HEK293T (cell line): ENCODE measurements at regions not wholly inside any gene's neighbourhood (a gene's known extent, or its start where the extent isn't known, plus 50 kb on each side); places are given as distances from the start of the nearest gene placed in this dataset.

Experiments
- CTCF ChIA-PET: fragments of 350-600 bp; formaldehyde crosslinking; extraction: SDS; loops from one replicate; lab custom pipeline; 2021; ENCODE audit warnings: antibody characterized with exemption, inconsistent platforms; lab: Yijun Ruan, JAX
- POLR2A ChIA-PET: fragments of 350-600 bp; formaldehyde crosslinking; extraction: SDS; loops from one replicate; lab custom pipeline; 2020; ENCODE audit warnings: antibody characterized with exemption, inconsistent platforms; lab: Yijun Ruan, JAX
- DNase-seq: peaks from one replicate; pipeline ENCODE4 v3.0.0; 2012; ENCODE audit warnings: mixed read lengths; ENCODE audit errors: extremely low spot score
- ARNT ChIP-seq: fragments of 450-650 bp; IDR thresholded peaks from 2 replicates; pipeline ENCODE4 v1.6.1; 2017; ENCODE audit warnings: mild to moderate bottlenecking
- BHLHE40 ChIP-seq: fragments of 450-650 bp; IDR thresholded peaks from 2 replicates; pipeline ENCODE4 v1.6.1; 2016; ENCODE audit warnings: mild to moderate bottlenecking, moderate library complexity, borderline replicate concordance
- CTBP1 ChIP-seq: fragments of 450-650 bp; IDR thresholded peaks from 2 replicates; pipeline ENCODE4 v1.6.1; 2016; ENCODE audit warnings: borderline replicate concordance
- ELF4 ChIP-seq: fragments of 450-650 bp; IDR thresholded peaks from 2 replicates; pipeline ENCODE4 v1.6.1; 2017; ENCODE audit warnings: antibody characterized with exemption
- FOXA1 ChIP-seq: fragments of 450-650 bp; IDR thresholded peaks from 2 replicates; pipeline ENCODE4 v1.6.1; 2016; ENCODE audit warnings: mild to moderate bottlenecking
- FOXK2 ChIP-seq: fragments of 450-650 bp; IDR thresholded peaks from 2 replicates; pipeline ENCODE4 v1.6.1; 2016; ENCODE audit warnings: mild to moderate bottlenecking
- FOXM1 ChIP-seq: fragments of 450-650 bp; IDR thresholded peaks from 2 replicates; pipeline ENCODE4 v1.6.1; 2017; ENCODE audit warnings: mild to moderate bottlenecking, borderline replicate concordance
- HDGF ChIP-seq: fragments of 450-650 bp; IDR thresholded peaks from 2 replicates; pipeline ENCODE4 v1.6.1; 2017; ENCODE audit warnings: antibody characterized with exemption, borderline replicate concordance
- L3MBTL2 ChIP-seq: fragments of 450-650 bp; conservative IDR thresholded peaks from 2 replicates; pipeline ENCODE4 v1.6.1; 2016; ENCODE audit warnings: mild to moderate bottlenecking
- LEF1 ChIP-seq: fragments of 450-650 bp; IDR thresholded peaks from 2 replicates; pipeline ENCODE4 v1.6.1; 2017; ENCODE audit warnings: mild to moderate bottlenecking, borderline replicate concordance
- NFRKB ChIP-seq: fragments of 450-650 bp; IDR thresholded peaks from 2 replicates; pipeline ENCODE4 v1.6.1; 2016; ENCODE audit warnings: mild to moderate bottlenecking, moderate library complexity
- PKNOX1 ChIP-seq: fragments of 450-650 bp; IDR thresholded peaks from 2 replicates; pipeline ENCODE4 v1.6.1; 2016
- SP1 ChIP-seq: fragments of 450-650 bp; IDR thresholded peaks from 2 replicates; pipeline ENCODE4 v1.6.1; 2017
- SUZ12 ChIP-seq: fragments of 450-650 bp; IDR thresholded peaks from 2 replicates; pipeline ENCODE4 v1.6.1; 2016; ENCODE audit warnings: mild to moderate bottlenecking
- TARDBP ChIP-seq: fragments of 450-650 bp; IDR thresholded peaks from 2 replicates; pipeline ENCODE4 v1.6.1; 2016
- ZNF384 ChIP-seq: fragments of 450-650 bp; IDR thresholded peaks from 2 replicates; pipeline ENCODE4 v1.6.1; 2016

GRCh38 chr10:111739874-111740139 is 443.8 kb downstream of the GPAM start:
- ChIA-PET POLR2A (no interaction called here), CTCF (no interaction called here)
- no peak for DNase-seq
- TF ChIP-seq CTBP1 (no peak), BHLHE40 (no peak), SUZ12 (no peak), ELF4 (no peak), PKNOX1 (no peak), L3MBTL2 (no peak), TARDBP (no peak), FOXM1 (no peak), SP1 (no peak), LEF1 (no peak), FOXK2 (no peak)

- DNase-seq = no peak
- no peak for TF ChIP-seq PKNOX1
- no peak for TF ChIP-seq ARNT
- no peak for TF ChIP-seq FOXM1
- no peak for TF ChIP-seq ZNF384
- TF ChIP-seq FOXA1 = no peak
- no peak for TF ChIP-seq ELF4
- TF ChIP-seq SP1 = no peak
- no peak for TF ChIP-seq CTBP1
- TF ChIP-seq HDGF = no peak
- TF ChIP-seq SUZ12 = no peak
- TF ChIP-seq BHLHE40 = no peak
- TF ChIP-seq L3MBTL2 = no peak
- TF ChIP-seq FOXK2 = no peak
- no peak for TF ChIP-seq TARDBP
- ChIA-PET CTCF (interaction anchor here (1.2 kb wide), 1 partner anchor 11 kb away, joined by 4 read pairs; no protein-coding TSS in a partner anchor), POLR2A (no interaction called here)
Measured at GRCh38 chr10:111745982-111746381, 437.6 kb downstream of the GPAM start.

GRCh38 chr10:111747751-111748150 is 435.8 kb downstream of the GPAM start:
- ChIA-PET CTCF (no interaction called here), POLR2A (no interaction called here)
- no peak for TF ChIP-seq TARDBP
- TF ChIP-seq LEF1 = no peak
- no peak for TF ChIP-seq L3MBTL2
- no peak for TF ChIP-seq PKNOX1
- no peak for TF ChIP-seq ARNT
- no peak for TF ChIP-seq SP1
- TF ChIP-seq ZNF384 = no peak
- no peak for TF ChIP-seq FOXA1
- TF ChIP-seq NFRKB = no peak
- no peak for TF ChIP-seq HDGF
- TF ChIP-seq BHLHE40 = no peak
- no peak for TF ChIP-seq SUZ12
- DNase-seq = no peak

DNA sequence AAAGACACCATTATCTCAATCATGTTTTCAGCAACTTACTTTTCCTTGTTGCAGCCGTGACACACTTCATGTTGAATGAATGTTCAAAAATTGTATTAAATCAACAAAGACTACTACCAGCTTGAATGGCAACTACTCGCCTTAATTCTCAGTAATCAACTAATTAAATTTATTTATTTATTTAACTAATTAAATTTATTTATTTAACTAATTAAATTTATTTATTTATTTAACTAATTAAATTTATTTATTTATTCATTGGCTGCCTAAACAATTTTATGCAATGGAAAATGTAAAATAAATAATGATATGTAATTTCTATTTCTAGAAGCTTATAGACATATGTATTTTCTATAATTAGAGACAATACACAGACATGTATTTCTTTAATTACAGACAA is 435.4 kb downstream of the GPAM start:
- CTCF ChIA-PET = no interaction called here
- DNase-seq = no peak
- TF ChIP-seq CTBP1 = no peak
- TF ChIP-seq FOXM1 = no peak
- TF ChIP-seq NFRKB = no peak
- TF ChIP-seq FOXK2 = no peak
- TF ChIP-seq ZNF384 = no peak
- no peak for TF ChIP-seq ELF4
- POLR2A ChIA-PET = no interaction called here

DNA sequence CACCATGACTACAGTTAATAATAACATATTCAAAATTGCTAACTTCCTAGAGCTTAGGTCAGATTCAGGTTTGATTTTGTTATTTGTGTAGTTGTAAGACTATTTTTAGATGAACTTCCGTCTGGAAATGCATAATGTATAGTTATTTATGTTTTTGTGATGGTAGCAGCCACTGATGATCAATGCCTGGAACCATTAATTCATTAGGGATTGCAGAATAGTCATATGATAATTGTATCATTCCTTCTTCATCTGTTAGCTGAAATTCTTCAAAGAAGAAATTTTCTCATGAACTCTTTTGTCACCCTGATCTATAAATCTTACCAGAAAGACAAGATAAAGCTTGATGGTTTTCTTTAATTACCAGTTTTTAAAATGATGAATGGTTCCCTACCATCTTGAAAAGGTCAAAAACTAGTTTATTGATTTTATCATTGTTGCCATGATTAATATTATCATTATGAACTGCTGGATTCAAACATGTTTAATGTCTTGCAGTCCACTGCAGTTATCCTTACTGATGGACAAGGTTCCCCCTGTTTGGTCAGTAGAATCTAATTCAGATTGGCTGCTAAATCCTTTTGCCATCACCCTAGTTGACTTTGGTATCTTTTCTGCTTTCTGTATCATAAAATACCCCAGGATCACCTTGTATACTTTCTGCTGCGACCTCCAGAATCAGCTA is 433.3 kb downstream of the GPAM start:
- ChIA-PET POLR2A (no interaction called here), CTCF (no interaction called here)
- DNase-seq = no peak
- TF ChIP-seq FOXM1 (no peak), BHLHE40 (no peak), ELF4 (no peak), FOXK2 (no peak), LEF1 (no peak), FOXA1 (no peak), NFRKB (no peak), L3MBTL2 (no peak), ZNF384 (no peak), PKNOX1 (no peak), HDGF (no peak), ARNT (no peak), TARDBP (no peak), SUZ12 (no peak), CTBP1 (no peak), SP1 (no peak)
